SJCRH30 (cell line): ENCODE measurements at regions not wholly inside any gene's neighbourhood (a gene's known extent, or its start where the extent isn't known, plus 50 kb on each side); places are given as distances from the start of the nearest gene placed in this dataset.

Experiments used
- DNase-seq, 2 experiments: peaks; one replicate each; pipeline ENCODE4 v3.0.0-alpha.2; 2015 to 2020
- H3K27ac ChIP-seq: fragments of 250-450 bp; sonication (Bioruptor Pico); 2 replicates; pipeline ENCODE4 v1.5.1; 2020; ENCODE audit warnings: mild to moderate bottlenecking, moderate library complexity
- H3K27me3 ChIP-seq: fragments of 250-450 bp; sonication (Bioruptor Pico); 2 replicates; pipeline ENCODE4 v1.5.1; 2020; ENCODE audit warnings: mild to moderate bottlenecking, moderate library complexity
- H3K36me3 ChIP-seq: fragments of 250-450 bp; sonication (Bioruptor Pico); 2 replicates; pipeline ENCODE4 v1.5.1; 2020; ENCODE audit warnings: mild to moderate bottlenecking, moderate library complexity
- H3K4me1 ChIP-seq: fragments of 250-450 bp; sonication (Bioruptor Pico); 2 replicates; pipeline ENCODE4 v1.5.1; 2020; ENCODE audit warnings: mild to moderate bottlenecking, moderate library complexity
- H3K4me3 ChIP-seq: fragments of 250-450 bp; sonication (Bioruptor Pico); 2 replicates; pipeline ENCODE4 v1.5.1; 2020; ENCODE audit warnings: mild to moderate bottlenecking, moderate library complexity
- H3K9me3 ChIP-seq: fragments of 250-450 bp; sonication (Bioruptor Pico); replicated peaks from 2 replicates; pipeline ENCODE4 v1.5.1; 2020; ENCODE audit warnings: mild to moderate bottlenecking, moderate library complexity

GRCh38 chr6:99121748-99122147 lies 174.0 kb upstream of the FBXL4 start:
- H3K4me1 ChIP-seq = no peaks in the 10 kb centered on the region
- DNase-seq = no peak
- no peaks in the 10 kb centered on the region for H3K9me3 ChIP-seq
- no peaks in the 10 kb centered on the region for H3K27me3 ChIP-seq
- no peak overlapping the region for H3K4me3 ChIP-seq
- no peak overlapping the region for H3K27ac ChIP-seq
- no peaks in the 10 kb centered on the region for H3K36me3 ChIP-seq

- H3K4me3 ChIP-seq = no peak overlapping the region
- no peaks in the 10 kb centered on the region for H3K27me3 ChIP-seq
- no peaks in the 10 kb centered on the region for H3K9me3 ChIP-seq
- DNase-seq = no peak
- no peaks in the 10 kb centered on the region for H3K4me1 ChIP-seq
- H3K36me3 ChIP-seq = no peaks in the 10 kb centered on the region
- H3K27ac ChIP-seq = no peak overlapping the region
Observed at GRCh38 chr6:99120641-99121040, 172.9 kb upstream of the FBXL4 start.

- Histone ChIP-seq H3K27me3 (no peaks in the 10 kb centered on the region), H3K36me3 (no peaks in the 10 kb centered on the region), H3K27ac (no peak overlapping the region), H3K4me3 (no peak overlapping the region), H3K9me3 (no peaks in the 10 kb centered on the region), H3K4me1 (no peaks in the 10 kb centered on the region)
- DNase-seq = peak in 1 of 2 experiments; percentile 70
Observed at GRCh38 chr6:99119109-99120031, 171.6 kb upstream of the FBXL4 start.

- Histone ChIP-seq H3K4me3 (no peak overlapping the region), H3K36me3 (no peaks in the 10 kb centered on the region), H3K27me3 (no peaks in the 10 kb centered on the region; the same call in 1 of the 2 replicates), H3K9me3 (no peaks in the 10 kb centered on the region), H3K27ac (no peak overlapping the region), H3K4me1 (no peaks in the 10 kb centered on the region)
- DNase-seq = no peak
Observed at GRCh38 chr6:99114769-99115406, 167.1 kb upstream of the FBXL4 start.

GRCh38 chr6:99111590-99111989 lies 163.8 kb upstream of the FBXL4 start:
- Histone ChIP-seq H3K27ac (no peak overlapping the region), H3K4me3 (no peak overlapping the region), H3K9me3 (no peaks in the 10 kb centered on the region), H3K27me3 (no peaks in the 10 kb centered on the region; the same call in 1 of the 2 replicates), H3K36me3 (no peaks in the 10 kb centered on the region), H3K4me1 (no peaks in the 10 kb centered on the region)
- no peak for DNase-seq

- H3K4me1 ChIP-seq = no peaks in the 10 kb centered on the region
- H3K36me3 ChIP-seq = no peaks in the 10 kb centered on the region
- H3K4me3 ChIP-seq = no peak overlapping the region
- H3K27ac ChIP-seq = no peak overlapping the region
- no peak for DNase-seq
- H3K27me3 ChIP-seq = no peaks in the 10 kb centered on the region; the same call in 1 of the 2 replicates
- no peaks in the 10 kb centered on the region for H3K9me3 ChIP-seq
Observed at GRCh38 chr6:99110029-99110428, 162.3 kb upstream of the FBXL4 start.

GRCh38 chr6:99104218-99104617 lies 156.5 kb upstream of the FBXL4 start:
- Histone ChIP-seq H3K27ac (no peak overlapping the region), H3K4me1 (no peaks in the 10 kb centered on the region), H3K4me3 (no peak overlapping the region), H3K9me3 (no peaks in the 10 kb centered on the region), H3K27me3 (no peaks in the 10 kb centered on the region), H3K36me3 (no peaks in the 10 kb centered on the region)
- no peak for DNase-seq

GRCh38 chr6:99099243-99099642 lies 151.5 kb upstream of the FBXL4 start:
- H3K9me3 ChIP-seq = no peaks in the 10 kb centered on the region
- H3K27me3 ChIP-seq = no peaks in the 10 kb centered on the region
- no peak overlapping the region for H3K4me3 ChIP-seq
- DNase-seq = no peak
- H3K4me1 ChIP-seq = no peaks in the 10 kb centered on the region
- H3K36me3 ChIP-seq = no peaks in the 10 kb centered on the region
- no peak overlapping the region for H3K27ac ChIP-seq

- DNase-seq = no peak
- no peak overlapping the region for H3K4me3 ChIP-seq
- H3K27me3 ChIP-seq = 0 out of 2 replicates have a peak, but pooled peaks cover 4% of the 10 kb centered on the region
- no peak overlapping the region for H3K27ac ChIP-seq
- H3K36me3 ChIP-seq = no peaks in the 10 kb centered on the region
- no peaks in the 10 kb centered on the region for H3K4me1 ChIP-seq
- no peaks in the 10 kb centered on the region for H3K9me3 ChIP-seq
Observed at GRCh38 chr6:99096170-99096569, 148.4 kb upstream of the FBXL4 start.

- Histone ChIP-seq H3K36me3 (no peaks in the 10 kb centered on the region), H3K27me3 (0 out of 2 replicates have a peak, but pooled peaks cover 4% of the 10 kb centered on the region), H3K27ac (no peak overlapping the region), H3K4me1 (no peaks in the 10 kb centered on the region), H3K4me3 (no peak overlapping the region), H3K9me3 (no peaks in the 10 kb centered on the region)
- no peak for DNase-seq
Observed at GRCh38 chr6:99093456-99094190, 145.9 kb upstream of the FBXL4 start.

- Histone ChIP-seq H3K4me1 (no peaks in the 10 kb centered on the region), H3K36me3 (no peaks in the 10 kb centered on the region)
- no peak for DNase-seq
Observed at GRCh38 chr6:99092461-99092860, 144.7 kb upstream of the FBXL4 start.

GRCh38 chr6:99091985-99092384 lies 144.2 kb upstream of the FBXL4 start:
- no peaks in the 10 kb centered on the region for H3K4me1 ChIP-seq
- no peak for DNase-seq
- no peaks in the 10 kb centered on the region for H3K36me3 ChIP-seq
- H3K9me3 ChIP-seq = no peaks in the 10 kb centered on the region
- no peak overlapping the region for H3K27ac ChIP-seq
- H3K27me3 ChIP-seq = 0 out of 2 replicates have a peak, but pooled peaks cover 4% of the 10 kb centered on the region
- H3K4me3 ChIP-seq = no peak overlapping the region

More at GRCh38 chr6:99092461-99092860, 144.7 kb upstream of the FBXL4 start:
- Histone ChIP-seq H3K4me3 (no peak overlapping the region), H3K27me3 (0 out of 2 replicates have a peak, but pooled peaks cover 4% of the 10 kb centered on the region), H3K9me3 (no peaks in the 10 kb centered on the region), H3K27ac (no peak overlapping the region)

GRCh38 chr6:99080191-99080590 lies 132.4 kb upstream of the FBXL4 start:
- no peaks in the 10 kb centered on the region for H3K27me3 ChIP-seq
- H3K27ac ChIP-seq = no peak overlapping the region
- no peak overlapping the region for H3K4me3 ChIP-seq
- no peaks in the 10 kb centered on the region for H3K36me3 ChIP-seq
- no peak for DNase-seq
- H3K9me3 ChIP-seq = no peaks in the 10 kb centered on the region
- no peaks in the 10 kb centered on the region for H3K4me1 ChIP-seq

GRCh38 chr6:99079058-99079457 lies 131.3 kb upstream of the FBXL4 start:
- no peak for DNase-seq
- no peak overlapping the region for H3K4me3 ChIP-seq
- no peaks in the 10 kb centered on the region for H3K27me3 ChIP-seq
- H3K4me1 ChIP-seq = no peaks in the 10 kb centered on the region
- H3K27ac ChIP-seq = no peak overlapping the region
- H3K9me3 ChIP-seq = no peaks in the 10 kb centered on the region
- H3K36me3 ChIP-seq = no peaks in the 10 kb centered on the region

- H3K9me3 ChIP-seq = no peaks in the 10 kb centered on the region
- no peaks in the 10 kb centered on the region for H3K27me3 ChIP-seq
- no peak for DNase-seq
- no peak overlapping the region for H3K4me3 ChIP-seq
- no peak overlapping the region for H3K27ac ChIP-seq
- no peaks in the 10 kb centered on the region for H3K4me1 ChIP-seq
- H3K36me3 ChIP-seq = no peaks in the 10 kb centered on the region
Observed at GRCh38 chr6:99073223-99073622, 125.5 kb upstream of the FBXL4 start.
